H1 (cell line): ENCODE measurements at regions not wholly inside any gene's neighbourhood (a gene's known extent, or its start where the extent isn't known, plus 50 kb on each side); places are given as distances from the start of the nearest gene placed in this dataset.

Experiments used
- CTCF ChIA-PET: fragments of 300-600 bp; sonication (Branson Sonifier 250); formaldehyde crosslinking; loops from one replicate; lab custom pipeline; 2021; ENCODE audit not compliant: partially characterized antibody; lab: Charles Lee
- POLR2A ChIA-PET: fragments of 300-600 bp; sonication (Branson Sonifier 250); formaldehyde crosslinking; loops from one replicate; lab custom pipeline; 2021; ENCODE audit warnings: inconsistent platforms; ENCODE audit not compliant: partially characterized antibody; lab: Charles Lee
- DNase-seq, 2 experiments: peaks; one replicate each; pipeline versions ENCODE4 v3.0.0 to v3.0.0-alpha.2; 2010 to 2022; ENCODE audit warnings: low spot score in 2 of 2, low read depth in 1 of 2, mixed read lengths in 1 of 2
- FAIRE-seq: peaks from 2 replicates; lab custom pipeline; 2011; peaks lifted over from hg19 to GRCh38; lab: Jason Lieb, UNC
- H2AFZ ChIP-seq: 2 replicates; pipeline ENCODE4 v1.8.1; 2012; ENCODE audit warnings: low read length, inconsistent platforms
- H2AK5ac ChIP-seq: 2 replicates; pipeline ENCODE4 v1.6.1; 2013; ENCODE audit warnings: low read depth, low read length
- H2BK120ac ChIP-seq: replicated peaks from 2 replicates; pipeline ENCODE3; 2013; ENCODE audit warnings: low read depth, low read length, inconsistent platforms
- H2BK12ac ChIP-seq: 2 replicates; pipeline ENCODE4 v1.6.1; 2013; ENCODE audit warnings: low read depth, low read length
- H2BK15ac ChIP-seq: 2 replicates; pipeline ENCODE4 v1.6.1; 2013; ENCODE audit warnings: low read length
- H2BK20ac ChIP-seq: 2 replicates; pipeline ENCODE4 v1.6.1; 2013; ENCODE audit warnings: low read length
- H2BK5ac ChIP-seq: 2 replicates; pipeline ENCODE4 v1.6.1; 2013; ENCODE audit warnings: low read depth, low read length
- H3K14ac ChIP-seq: 2 replicates; pipeline ENCODE4 v1.6.1; 2013; ENCODE audit warnings: inconsistent platforms; ENCODE audit not compliant: insufficient read length
- H3K18ac ChIP-seq: 2 replicates; pipeline ENCODE4 v1.6.1; 2013; ENCODE audit warnings: low read length; ENCODE audit errors: extremely low read depth
- H3K23ac ChIP-seq: 2 replicates; pipeline ENCODE4 v1.6.1; 2013; ENCODE audit warnings: inconsistent platforms; ENCODE audit not compliant: insufficient read length
- H3K23me2 ChIP-seq: 2 replicates; pipeline ENCODE4 v1.6.1; 2013; ENCODE audit warnings: low read depth, low read length
- H3K27ac ChIP-seq: 2 replicates; pipeline ENCODE4 v1.6.1; 2011; ENCODE audit warnings: low read depth, low read length, inconsistent platforms
- H3K27me3 ChIP-seq, 4 experiments: replicated peaks in 1 of 4; 1 replicate in 1 of 4; 2 replicates in 3 of 4; pipeline versions ENCODE4 v1.6.1 to v1.8.1; 2011 to 2013; ENCODE audit warnings: low read length in 3 of 4, mild to moderate bottlenecking in 3 of 4, inconsistent platforms in 2 of 4, mixed read lengths in 2 of 4, moderate library complexity in 1 of 4; ENCODE audit not compliant: control insufficient read depth in 3 of 4, insufficient read depth in 3 of 4; ENCODE audit errors: extremely low read depth in 1 of 4
- H3K36me3 ChIP-seq, 4 experiments: 2 replicates each; pipeline versions ENCODE4 v1.6.1 to v1.8.1; 2011 to 2013; ENCODE audit warnings: mild to moderate bottlenecking in 4 of 4, low read length in 3 of 4, moderate library complexity in 2 of 4, control low read depth in 1 of 4, inconsistent platforms in 1 of 4; ENCODE audit not compliant: insufficient read depth in 4 of 4, control insufficient read depth in 2 of 4
- H3K4ac ChIP-seq: replicated peaks from 2 replicates; pipeline ENCODE3; 2013; ENCODE audit warnings: low read length, low read depth, mixed read lengths, inconsistent platforms; ENCODE audit not compliant: insufficient read length
- H3K4me1 ChIP-seq, 4 experiments: replicated peaks in 1 of 4; 1 replicate in 1 of 4; 2 replicates in 3 of 4; pipeline versions ENCODE4 v1.6.1 to v1.8.1; 2011 to 2013; ENCODE audit warnings: low read length in 3 of 4, inconsistent platforms in 2 of 4, mixed read lengths in 1 of 4; ENCODE audit not compliant: insufficient read depth in 4 of 4, control insufficient read depth in 3 of 4
- H3K4me2 ChIP-seq, 2 experiments: 2 replicates each; pipeline versions ENCODE4 v1.6.1 to v1.8.1; 2011 to 2013; ENCODE audit warnings: low read depth in 2 of 2, low read length in 2 of 2, control low read depth in 1 of 2, inconsistent platforms in 1 of 2, mild to moderate bottlenecking in 1 of 2; ENCODE audit not compliant: insufficient read depth in 1 of 2
- H3K4me3 ChIP-seq, 4 experiments: fragments of 200-600, 300-600 bp in 1 of 4; sonication (generic), shearing (Covaris generic), sonication (Bioruptor Twin) in 1 of 4; 2 replicates each; pipeline versions ENCODE4 v1.5.1 to v1.8.1; 2011 to 2016; ENCODE audit warnings: low read length in 4 of 4, low read depth in 3 of 4, control low read depth in 2 of 4, inconsistent platforms in 2 of 4, mild to moderate bottlenecking in 2 of 4, mixed read lengths in 1 of 4, moderate library complexity in 1 of 4; ENCODE audit not compliant: insufficient read depth in 2 of 4; ENCODE audit errors: extremely low read depth in 1 of 4
- H3K56ac ChIP-seq: replicated peaks from 2 replicates; pipeline ENCODE3; 2013; ENCODE audit warnings: low read depth, mild to moderate bottlenecking, mixed read lengths, low read length, inconsistent platforms; ENCODE audit not compliant: insufficient read length
- H3K79me1 ChIP-seq: 2 replicates; pipeline ENCODE4 v1.6.1; 2013; ENCODE audit warnings: low read depth, low read length, control low read depth
- H3K79me2 ChIP-seq, 2 experiments: 2 replicates each; pipeline versions ENCODE4 v1.6.1 to v1.8.1; 2012 to 2013; ENCODE audit warnings: low read length in 2 of 2, mild to moderate bottlenecking in 2 of 2, inconsistent platforms in 1 of 2; ENCODE audit not compliant: insufficient read depth in 2 of 2, control insufficient read depth in 1 of 2
- H3K9ac ChIP-seq, 4 experiments: replicated peaks in 1 of 4; 1 replicate in 1 of 4; 2 replicates in 3 of 4; pipeline versions ENCODE4 v1.6.1 to v1.8.1; 2011 to 2013; ENCODE audit warnings: low read depth in 3 of 4, low read length in 3 of 4, control low read depth in 2 of 4, mild to moderate bottlenecking in 2 of 4, moderate library complexity in 2 of 4, inconsistent platforms in 1 of 4; ENCODE audit errors: extremely low read depth in 1 of 4
- H3K9me3 ChIP-seq, 2 experiments: 2 replicates each; pipeline versions ENCODE4 v1.6.1 to v1.8.1; 2012 to 2013; ENCODE audit warnings: mild to moderate bottlenecking in 2 of 2, moderate library complexity in 2 of 2, control low read depth in 1 of 2, inconsistent platforms in 1 of 2, low read depth in 1 of 2, low read length in 1 of 2, mixed read lengths in 1 of 2; ENCODE audit not compliant: insufficient read depth in 2 of 2
- H4K20me1 ChIP-seq, 2 experiments: replicated peaks in 1 of 2; 2 replicates each; pipeline versions ENCODE3 to v1.8.1; 2011 to 2013; ENCODE audit warnings: inconsistent platforms in 2 of 2, low read length in 2 of 2, mild to moderate bottlenecking in 1 of 2; ENCODE audit not compliant: insufficient read depth in 2 of 2, control insufficient read depth in 1 of 2
- H4K5ac ChIP-seq: 2 replicates; pipeline ENCODE4 v1.6.1; 2013; ENCODE audit warnings: low read length, low read depth, mixed read lengths, inconsistent platforms; ENCODE audit not compliant: insufficient read length
- H4K8ac ChIP-seq: 2 replicates; pipeline ENCODE4 v1.8.0; 2013; ENCODE audit warnings: mild to moderate bottlenecking, moderate library complexity, low read length, inconsistent platforms; ENCODE audit not compliant: insufficient read depth; ENCODE audit errors: extremely low read depth
- H4K91ac ChIP-seq: replicated peaks from 2 replicates; pipeline ENCODE3; 2013; ENCODE audit warnings: low read length, mixed read lengths, inconsistent platforms; ENCODE audit not compliant: insufficient read length
- BCL11A ChIP-seq, 2 experiments: IDR thresholded peaks; one replicate each; pipeline ENCODE4 v1.6.1; 2011; ENCODE audit warnings: low read depth in 2 of 2, low read length in 2 of 2, mild to moderate bottlenecking in 2 of 2
- WGBS, 2 experiments: shearing (Covaris generic) in 1 of 2; methylation state at CpG; one replicate each; pipeline versions ENCODE4 v1.1.6 to v1.1.7; 2013 to 2015; ENCODE audit warnings: low lambda C conversion rate in 2 of 2, mixed read lengths in 2 of 2, inconsistent platforms in 1 of 2, low coverage in 1 of 2, missing lambda C conversion rate in 1 of 2; ENCODE audit not compliant: insufficient replicate concordance in 2 of 2, insufficient coverage in 1 of 2, insufficient read length in 1 of 2; ENCODE audit errors: extremely low coverage in 1 of 2, missing lambda C conversion rate in 1 of 2; 5-methylcytosine and 5-hydroxymethylcytosine counted together

DNA sequence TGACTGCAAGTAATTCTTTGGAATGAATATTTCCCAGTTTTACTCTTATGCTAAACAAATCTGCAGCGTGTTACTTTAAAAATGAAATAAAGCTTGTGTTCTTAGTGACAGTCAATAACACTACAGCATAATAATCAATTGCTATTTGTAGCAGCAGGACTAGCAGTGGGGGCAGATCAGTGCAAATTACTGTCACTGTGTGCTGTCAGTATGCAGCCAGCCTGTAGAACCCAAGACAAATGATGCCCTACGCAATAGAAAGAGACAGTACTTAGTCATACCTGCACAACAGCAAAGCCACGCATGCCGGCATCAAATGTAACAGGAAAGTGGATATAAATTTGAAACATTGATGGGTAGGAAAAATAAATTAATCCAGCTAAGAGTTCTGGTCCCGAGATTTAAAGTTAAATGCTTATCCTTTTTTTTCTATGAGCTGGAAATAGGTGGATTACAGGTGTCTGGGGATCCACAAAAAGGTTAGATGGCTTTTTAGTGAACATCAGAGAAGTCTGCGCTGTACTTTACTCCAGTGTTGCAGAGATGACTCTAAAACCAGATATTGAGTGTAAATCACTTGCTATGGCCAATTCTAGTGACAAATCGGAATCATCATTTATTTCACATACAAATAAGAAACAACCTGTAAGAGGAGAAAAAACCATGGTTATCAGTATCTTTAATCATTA lies 812.4 kb upstream of the ZEB2 start:
- no peak overlapping the region for H2BK120ac ChIP-seq
- H4K20me1 ChIP-seq, result no peaks in the 10 kb centered on the region
- H3K9ac ChIP-seq, result no peak overlapping the region
- no peak for FAIRE-seq
- no peaks in the 10 kb centered on the region for H3K79me2 ChIP-seq
- H3K4ac ChIP-seq, result no peak overlapping the region
- H3K14ac ChIP-seq, result no peak overlapping the region
- no peak overlapping the region for H2AK5ac ChIP-seq
- no peaks in the 10 kb centered on the region for H3K4me1 ChIP-seq
- no peak overlapping the region for H2BK5ac ChIP-seq
- no peaks in the 10 kb centered on the region for H3K36me3 ChIP-seq
- H4K5ac ChIP-seq, result no peak overlapping the region
- no peak overlapping the region for H2BK15ac ChIP-seq
- no peak overlapping the region for H4K8ac ChIP-seq
- no peaks in the 10 kb centered on the region for H3K79me1 ChIP-seq
- no peak for DNase-seq
- H4K91ac ChIP-seq, result no peak overlapping the region
- H2BK20ac ChIP-seq, result no peak overlapping the region
- no peak overlapping the region for H3K23ac ChIP-seq
- no peak overlapping the region for H2BK12ac ChIP-seq
- H3K4me3 ChIP-seq, result no peak overlapping the region
- H3K56ac ChIP-seq, result no peak overlapping the region
- no peaks in the 10 kb centered on the region for H3K23me2 ChIP-seq
- H3K27me3 ChIP-seq, result no peaks in the 10 kb centered on the region; a peak in 1 of 7 replicates
- no peak overlapping the region for H3K18ac ChIP-seq
- H3K4me2 ChIP-seq, result no peak overlapping the region
- WGBS, 2 experiments, result 77% methylated on average over 7 of the region's 7 CpGs; no CpG with 5 or more reads in 1 of the 2 experiments
- H3K27ac ChIP-seq, result no peak overlapping the region
- ChIA-PET CTCF (no interaction called here), POLR2A (no interaction called here)
- no peaks in the 10 kb centered on the region for H3K9me3 ChIP-seq
- H2AFZ ChIP-seq, result no peak overlapping the region
- no peak for TF ChIP-seq BCL11A (IDR thresholded peaks at IDR 0.05; ENCODE audit: low read depth in 2 of 2, low read length in 2 of 2)
